ENCODE measurements at regions not wholly inside any gene's neighbourhood (a gene's known extent, or its start where the extent isn't known, plus 50 kb on each side); places are given as distances from the start of the nearest gene placed in this dataset.

GRCh38 chr6:40959781-40960327 lies 79.2 kb downstream of the UNC5CL start:
- Mint-ChIP-seq H3K36me3 (ENCODE audit: unreplicated experiment) (peaks cover 6% of the 10 kb centered on the region), H3K27ac (ENCODE audit: unreplicated experiment) (no peak overlapping the region), H3K4me1 (ENCODE audit: low read depth, unreplicated experiment) (no peaks in the 10 kb centered on the region), H3K4me3 (ENCODE audit: unreplicated experiment) (no peak overlapping the region), H3K9me3 (ENCODE audit: unreplicated experiment) (peaks cover 2% of the 10 kb centered on the region), H3K27me3 (ENCODE audit: unreplicated experiment) (no peaks in the 10 kb centered on the region)
- DNase-seq, result no peak
- TF ChIP-seq, protein P1, sequence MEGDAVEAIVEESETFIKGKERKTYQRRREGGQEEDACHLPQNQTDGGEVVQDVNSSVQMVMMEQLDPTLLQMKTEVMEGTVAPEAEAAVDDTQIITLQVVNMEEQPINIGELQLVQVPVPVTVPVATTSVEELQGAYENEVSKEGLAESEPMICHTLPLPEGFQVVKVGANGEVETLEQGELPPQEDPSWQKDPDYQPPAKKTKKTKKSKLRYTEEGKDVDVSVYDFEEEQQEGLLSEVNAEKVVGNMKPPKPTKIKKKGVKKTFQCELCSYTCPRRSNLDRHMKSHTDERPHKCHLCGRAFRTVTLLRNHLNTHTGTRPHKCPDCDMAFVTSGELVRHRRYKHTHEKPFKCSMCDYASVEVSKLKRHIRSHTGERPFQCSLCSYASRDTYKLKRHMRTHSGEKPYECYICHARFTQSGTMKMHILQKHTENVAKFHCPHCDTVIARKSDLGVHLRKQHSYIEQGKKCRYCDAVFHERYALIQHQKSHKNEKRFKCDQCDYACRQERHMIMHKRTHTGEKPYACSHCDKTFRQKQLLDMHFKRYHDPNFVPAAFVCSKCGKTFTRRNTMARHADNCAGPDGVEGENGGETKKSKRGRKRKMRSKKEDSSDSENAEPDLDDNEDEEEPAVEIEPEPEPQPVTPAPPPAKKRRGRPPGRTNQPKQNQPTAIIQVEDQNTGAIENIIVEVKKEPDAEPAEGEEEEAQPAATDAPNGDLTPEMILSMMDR (IDR thresholded peaks at IDR 0.05; ENCODE audit: partially characterized antibody, unreplicated experiment), result no peak

GRCh38 chr6:40958738-40959137 lies 80.3 kb downstream of the UNC5CL start:
- H3K36me3 Mint-ChIP-seq (ENCODE audit: unreplicated experiment), result peaks cover 6% of the 10 kb centered on the region
- DNase-seq, result no peak
- no peak overlapping the region for H3K4me3 Mint-ChIP-seq (ENCODE audit: unreplicated experiment)
- TF ChIP-seq, protein P1 (IDR thresholded peaks at IDR 0.05; ENCODE audit: partially characterized antibody, unreplicated experiment), result no peak
- H3K9me3 Mint-ChIP-seq (ENCODE audit: unreplicated experiment), result peaks cover 2% of the 10 kb centered on the region
- H3K27ac Mint-ChIP-seq (ENCODE audit: unreplicated experiment), result no peak overlapping the region
- no peaks in the 10 kb centered on the region for H3K27me3 Mint-ChIP-seq (ENCODE audit: unreplicated experiment)
- H3K4me1 Mint-ChIP-seq (ENCODE audit: low read depth, unreplicated experiment), result no peaks in the 10 kb centered on the region

GRCh38 chr6:40957616-40958492 lies 81.2 kb downstream of the UNC5CL start:
- Mint-ChIP-seq H3K9me3 (ENCODE audit: unreplicated experiment) (peaks cover 6% of the 10 kb centered on the region), H3K4me3 (ENCODE audit: unreplicated experiment) (no peak overlapping the region), H3K27me3 (ENCODE audit: unreplicated experiment) (no peaks in the 10 kb centered on the region), H3K36me3 (ENCODE audit: unreplicated experiment) (peaks cover 6% of the 10 kb centered on the region), H3K4me1 (ENCODE audit: low read depth, unreplicated experiment) (no peaks in the 10 kb centered on the region), H3K27ac (ENCODE audit: unreplicated experiment) (no peak overlapping the region)
- TF ChIP-seq, protein P1 (IDR thresholded peaks at IDR 0.05; ENCODE audit: partially characterized antibody, unreplicated experiment), result no peak
- no peak for DNase-seq

- TF ChIP-seq, protein P1 (IDR thresholded peaks at IDR 0.05; ENCODE audit: partially characterized antibody, unreplicated experiment), result no peak
- Mint-ChIP-seq H3K36me3 (ENCODE audit: unreplicated experiment) (peaks cover 6% of the 10 kb centered on the region), H3K4me3 (ENCODE audit: unreplicated experiment) (no peak overlapping the region), H3K4me1 (ENCODE audit: low read depth, unreplicated experiment) (no peaks in the 10 kb centered on the region), H3K27me3 (ENCODE audit: unreplicated experiment) (peaks cover 2% of the 10 kb centered on the region), H3K9me3 (ENCODE audit: unreplicated experiment) (peaks cover 6% of the 10 kb centered on the region), H3K27ac (ENCODE audit: unreplicated experiment) (no peak overlapping the region)
- DNase-seq, result no peak
These were observed 82.1 kb downstream of the UNC5CL start for GRCh38 chr6:40956936-40957335.

- Mint-ChIP-seq H3K9me3 (ENCODE audit: unreplicated experiment) (peaks cover 6% of the 10 kb centered on the region), H3K27me3 (ENCODE audit: unreplicated experiment) (peaks cover 3% of the 10 kb centered on the region), H3K36me3 (ENCODE audit: unreplicated experiment) (peaks cover 6% of the 10 kb centered on the region), H3K4me3 (ENCODE audit: unreplicated experiment) (no peak overlapping the region), H3K4me1 (ENCODE audit: low read depth, unreplicated experiment) (peaks cover 15% of the 10 kb centered on the region), H3K27ac (ENCODE audit: unreplicated experiment) (no peak overlapping the region)
- no peak for DNase-seq
- TF ChIP-seq, protein P1 (IDR thresholded peaks at IDR 0.05; ENCODE audit: partially characterized antibody, unreplicated experiment), result no peak
These were observed 83.9 kb downstream of the UNC5CL start for GRCh38 chr6:40955178-40955545.

Measured in glutamatergic neuron (in vitro differentiated cells).